Suprapubic skin (tissue), 4 donors: ENCODE measurements at regions not wholly inside any gene's neighbourhood (a gene's known extent, or its start where the extent isn't known, plus 50 kb on each side); places are given as distances from the start of the nearest gene placed in this dataset.

ENCODE experiments used
- DNase-seq, 2 donors: peaks; one replicate each; pipeline ENCODE4 v3.0.0-alpha.2; 2019; ENCODE audit warnings: low spot score in 2 of 2
- H3K27ac ChIP-seq: fragments of 200-600 bp; sonication (generic); one replicate; pipeline ENCODE4 v1.5.1; 2019
- H3K27me3 ChIP-seq: fragments of 200-600 bp; sonication (generic); one replicate; pipeline ENCODE4 v1.5.1; 2019
- H3K36me3 ChIP-seq: fragments of 200-600 bp; sonication (generic); one replicate; pipeline ENCODE4 v1.5.1; 2019
- H3K4me1 ChIP-seq: fragments of 200-600 bp; sonication (generic); one replicate; pipeline ENCODE4 v1.5.1; 2019
- H3K4me3 ChIP-seq: fragments of 200-600 bp; sonication (generic); one replicate; pipeline ENCODE4 v1.5.1; 2019; ENCODE audit warnings: mild to moderate bottlenecking
- H3K9me3 ChIP-seq: fragments of 200-600 bp; sonication (generic); one replicate; pipeline ENCODE4 v1.5.1; 2019
- EP300 ChIP-seq: sonication (generic); formaldehyde crosslinking; IDR thresholded peaks from one replicate; pipeline ENCODE4 v1.6.1; 2017; ENCODE audit warnings: antibody characterized with exemption
- POLR2A ChIP-seq, 2 donors: fragments of 450-650 bp; IDR thresholded peaks; one replicate each; pipeline ENCODE4 v1.6.1; 2017; ENCODE audit warnings: antibody characterized with exemption in 2 of 2, mild to moderate bottlenecking in 2 of 2, moderate library complexity in 2 of 2
- POLR2AphosphoS5 ChIP-seq, 3 donors: sonication (generic); formaldehyde crosslinking; IDR thresholded peaks; one replicate each; pipeline ENCODE4 v1.6.1; 2017; ENCODE audit warnings: antibody characterized with exemption in 3 of 3
- WGBS: methylation state at CpG from one replicate; pipeline ENCODE4 v1.1.5; 2018; 5-methylcytosine and 5-hydroxymethylcytosine counted together
- TF ChIP-seq, protein P1 (sequence below), 2 donors: fragments of 200-600 bp in 1 of 2; fragments of 450-650 bp in 1 of 2; sonication (generic) in 1 of 2; IDR thresholded peaks; one replicate each; pipeline ENCODE4 v1.5.1; 2016 to 2019; ENCODE audit warnings: antibody characterized with exemption in 2 of 2, mild to moderate bottlenecking in 1 of 2, moderate library complexity in 1 of 2

DNA sequence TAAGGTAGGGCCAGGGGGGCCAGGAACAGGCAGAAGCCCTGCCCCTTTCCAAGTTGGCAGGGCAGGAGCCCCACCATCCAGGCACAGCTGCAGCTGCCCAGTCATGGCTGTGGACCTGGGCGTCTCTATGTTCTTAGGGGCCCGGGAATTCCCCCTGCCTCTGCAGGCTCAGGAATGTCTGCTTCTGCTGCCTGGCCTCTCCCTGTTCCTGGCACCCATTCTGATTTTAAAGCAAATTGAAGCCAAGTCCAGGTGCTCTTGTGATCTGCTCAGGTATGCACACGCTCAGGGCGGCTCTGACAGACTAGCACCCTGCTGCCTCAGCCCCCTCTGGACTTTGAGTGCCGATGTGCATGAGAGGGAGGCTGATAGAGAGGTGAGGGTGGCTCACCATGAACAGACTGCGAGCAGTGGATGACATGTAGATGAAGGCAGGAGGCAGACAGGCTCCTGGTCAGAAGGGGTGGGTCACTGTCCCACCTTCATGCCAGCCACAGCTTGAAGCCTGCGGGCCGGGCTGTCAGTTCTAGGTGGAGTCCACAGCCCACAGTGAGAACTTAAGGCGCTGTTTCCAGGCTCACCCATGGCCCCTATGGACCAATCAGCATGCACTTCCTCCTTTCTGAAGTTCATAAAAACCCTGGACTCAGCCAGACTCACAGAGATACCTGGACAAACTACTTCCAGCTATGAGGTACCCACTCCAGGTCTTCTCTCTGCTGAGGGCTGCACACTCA, 747.8 kb upstream of the GBE1 start:
- Histone ChIP-seq H3K4me3 (no peak overlapping the region), H3K9me3 (no peaks in the 10 kb centered on the region), H3K27ac (no peak overlapping the region), H3K27me3 (no peaks in the 10 kb centered on the region), H3K4me1 (no peaks in the 10 kb centered on the region), H3K36me3 (no peaks in the 10 kb centered on the region)
- WGBS, result 66% methylated on average over 6 of the region's 9 CpGs
- peak in 1 of 2 donors; percentile 46 for DNase-seq
- TF ChIP-seq POLR2A (IDR thresholded peaks at IDR 0.05) (no peak), POLR2AphosphoS5 (IDR thresholded peaks at IDR 0.05) (no peak), EP300 (no peak)
- TF ChIP-seq, protein P1, sequence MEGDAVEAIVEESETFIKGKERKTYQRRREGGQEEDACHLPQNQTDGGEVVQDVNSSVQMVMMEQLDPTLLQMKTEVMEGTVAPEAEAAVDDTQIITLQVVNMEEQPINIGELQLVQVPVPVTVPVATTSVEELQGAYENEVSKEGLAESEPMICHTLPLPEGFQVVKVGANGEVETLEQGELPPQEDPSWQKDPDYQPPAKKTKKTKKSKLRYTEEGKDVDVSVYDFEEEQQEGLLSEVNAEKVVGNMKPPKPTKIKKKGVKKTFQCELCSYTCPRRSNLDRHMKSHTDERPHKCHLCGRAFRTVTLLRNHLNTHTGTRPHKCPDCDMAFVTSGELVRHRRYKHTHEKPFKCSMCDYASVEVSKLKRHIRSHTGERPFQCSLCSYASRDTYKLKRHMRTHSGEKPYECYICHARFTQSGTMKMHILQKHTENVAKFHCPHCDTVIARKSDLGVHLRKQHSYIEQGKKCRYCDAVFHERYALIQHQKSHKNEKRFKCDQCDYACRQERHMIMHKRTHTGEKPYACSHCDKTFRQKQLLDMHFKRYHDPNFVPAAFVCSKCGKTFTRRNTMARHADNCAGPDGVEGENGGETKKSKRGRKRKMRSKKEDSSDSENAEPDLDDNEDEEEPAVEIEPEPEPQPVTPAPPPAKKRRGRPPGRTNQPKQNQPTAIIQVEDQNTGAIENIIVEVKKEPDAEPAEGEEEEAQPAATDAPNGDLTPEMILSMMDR (IDR thresholded peaks at IDR 0.05), result no peak

DNA sequence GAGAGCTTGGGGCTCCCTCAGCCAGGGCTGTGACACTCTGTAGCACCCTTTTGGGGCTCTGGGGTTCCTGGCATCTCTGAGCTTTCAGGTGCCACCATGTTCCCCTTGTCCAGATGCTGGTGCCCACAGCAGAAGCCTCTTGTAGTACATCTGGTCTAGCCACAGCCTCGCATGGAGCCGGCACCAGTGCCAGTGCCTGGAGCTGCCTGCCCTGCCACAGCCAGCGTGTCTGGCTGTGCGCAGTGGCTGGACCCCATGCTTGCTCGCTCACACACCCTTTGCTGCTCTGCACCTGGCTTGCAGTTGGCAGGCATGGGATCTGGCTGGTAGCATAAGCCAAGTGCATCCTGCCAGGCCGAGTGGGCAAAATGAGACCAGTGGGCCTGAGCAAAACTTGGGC, 744.8 kb upstream of the GBE1 start:
- no peaks in the 10 kb centered on the region for H3K4me1 ChIP-seq
- no peaks in the 10 kb centered on the region for H3K27me3 ChIP-seq
- H3K4me3 ChIP-seq, result no peak overlapping the region
- no peak for DNase-seq
- 84% methylated on average over 6 of the region's 6 CpGs for WGBS
- no peaks in the 10 kb centered on the region for H3K9me3 ChIP-seq
- no peaks in the 10 kb centered on the region for H3K36me3 ChIP-seq
- no peak for TF ChIP-seq EP300
- no peak for TF ChIP-seq POLR2A (IDR thresholded peaks at IDR 0.05)
- no peak for TF ChIP-seq POLR2AphosphoS5 (IDR thresholded peaks at IDR 0.05)
- TF ChIP-seq, protein P1 (IDR thresholded peaks at IDR 0.05), result no peak
- no peak overlapping the region for H3K27ac ChIP-seq

DNA sequence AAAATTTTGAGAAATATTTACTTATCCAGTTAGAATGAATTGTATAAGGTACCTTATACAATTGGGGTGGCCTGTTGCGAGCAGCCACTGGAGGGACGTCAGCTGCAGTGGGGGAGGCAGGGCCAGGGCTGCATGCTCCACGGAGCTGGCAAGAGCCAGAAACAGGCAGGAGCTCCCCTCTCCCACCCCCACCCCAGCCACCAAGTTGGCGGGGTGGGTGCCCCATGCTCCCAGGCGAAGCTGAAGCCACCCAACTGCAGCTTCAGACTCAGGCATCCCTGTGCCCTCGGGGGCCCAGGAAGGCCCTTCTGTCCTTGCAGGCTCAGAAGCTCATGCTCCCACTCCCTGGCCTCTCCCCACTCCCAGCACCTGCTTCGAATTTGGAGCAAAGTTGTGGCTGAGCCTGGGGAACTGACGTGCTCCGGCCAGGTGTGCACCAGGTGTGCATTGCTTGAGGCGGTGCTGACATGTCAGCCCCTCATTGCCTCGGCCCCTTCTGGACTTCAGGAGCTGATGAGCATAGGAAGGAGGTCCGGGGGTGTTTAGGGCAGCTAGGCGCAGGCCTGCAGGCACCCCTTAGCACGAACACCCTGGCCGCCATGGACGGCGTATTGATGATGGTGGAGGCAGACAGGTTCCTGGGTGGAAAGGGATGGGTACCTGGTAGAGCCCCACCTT, 743.8 kb upstream of the GBE1 start:
- no peak for DNase-seq
- H3K4me3 ChIP-seq, result no peak overlapping the region
- H3K4me1 ChIP-seq, result no peaks in the 10 kb centered on the region
- H3K9me3 ChIP-seq, result no peaks in the 10 kb centered on the region
- H3K27ac ChIP-seq, result no peak overlapping the region
- TF ChIP-seq EP300 (no peak), POLR2A (IDR thresholded peaks at IDR 0.05) (no peak), POLR2AphosphoS5 (IDR thresholded peaks at IDR 0.05) (no peak)
- TF ChIP-seq, protein P1 (IDR thresholded peaks at IDR 0.05), result no peak
- no peaks in the 10 kb centered on the region for H3K27me3 ChIP-seq
- 85% methylated on average over 6 of the region's 17 CpGs for WGBS
- no peaks in the 10 kb centered on the region for H3K36me3 ChIP-seq

DNA sequence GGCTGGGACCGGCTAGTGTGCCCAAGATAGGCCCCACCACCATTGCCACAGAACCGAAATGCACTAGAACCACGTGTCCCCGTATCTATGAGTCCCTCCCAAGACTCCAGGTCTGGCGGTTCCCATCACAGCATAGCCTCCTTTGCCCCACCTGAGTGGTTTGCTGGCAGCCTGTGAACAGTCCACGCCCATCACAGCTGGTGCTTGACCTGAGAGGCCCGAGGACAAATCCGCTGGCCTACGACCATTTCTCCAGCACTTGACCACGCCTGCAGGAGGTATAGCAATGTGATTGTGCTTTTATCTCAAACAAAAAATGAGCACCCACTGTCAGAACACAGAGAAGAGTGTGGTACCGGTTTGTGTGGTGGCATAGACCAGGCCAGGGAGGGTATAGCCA, 736.7 kb upstream of the GBE1 start:
- Histone ChIP-seq H3K27me3 (no peaks in the 10 kb centered on the region), H3K4me1 (no peaks in the 10 kb centered on the region), H3K27ac (no peak overlapping the region), H3K36me3 (no peaks in the 10 kb centered on the region), H3K9me3 (no peaks in the 10 kb centered on the region), H3K4me3 (no peak overlapping the region)
- no peak for TF ChIP-seq EP300
- TF ChIP-seq POLR2A (IDR thresholded peaks at IDR 0.05), result no peak
- TF ChIP-seq, protein P1 (IDR thresholded peaks at IDR 0.05), result no peak
- no peak for TF ChIP-seq POLR2AphosphoS5 (IDR thresholded peaks at IDR 0.05)
- 94% methylated on average over 11 of the region's 11 CpGs for WGBS
- no peak for DNase-seq

DNA sequence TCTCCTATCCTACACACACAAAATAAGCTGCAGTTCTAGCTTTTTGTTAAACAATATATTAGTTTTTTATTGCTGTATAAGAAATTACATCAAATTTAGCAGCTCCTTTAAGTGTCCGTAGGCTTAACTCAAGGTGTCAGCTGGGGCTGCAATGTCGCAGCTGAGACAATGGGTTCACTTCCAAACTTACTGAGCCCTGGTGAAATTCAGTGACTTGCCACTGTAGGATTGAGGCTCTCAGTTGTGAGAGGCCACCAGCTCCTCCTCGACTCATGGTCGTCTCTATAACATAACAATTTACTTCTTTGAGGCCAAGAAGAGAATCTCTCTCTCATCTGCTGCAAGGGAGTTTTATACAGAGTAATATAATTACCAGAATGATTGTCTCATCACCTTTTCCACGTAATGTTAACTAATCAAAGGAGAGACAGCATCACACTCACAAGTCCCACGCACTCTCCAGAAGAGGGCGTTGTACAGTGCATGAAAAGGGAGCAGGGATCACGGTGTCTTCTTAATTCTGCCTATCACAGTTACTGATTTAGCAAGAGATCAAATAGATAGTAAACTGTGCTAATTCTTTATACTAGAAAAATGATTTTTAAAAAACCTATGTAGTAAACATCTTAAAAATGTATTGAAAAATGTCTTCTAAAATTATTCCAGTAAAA, 735.6 kb upstream of the GBE1 start:
- 64% methylated on average over 8 of the region's 8 CpGs for WGBS
- DNase-seq, result no peak
- TF ChIP-seq EP300, result no peak
- no peak for TF ChIP-seq POLR2AphosphoS5 (IDR thresholded peaks at IDR 0.05)
- TF ChIP-seq, protein P1 (IDR thresholded peaks at IDR 0.05), result no peak
- TF ChIP-seq POLR2A (IDR thresholded peaks at IDR 0.05), result no peak
- H3K4me3 ChIP-seq, result no peak overlapping the region
- no peaks in the 10 kb centered on the region for H3K9me3 ChIP-seq
- H3K36me3 ChIP-seq, result no peaks in the 10 kb centered on the region
- H3K27ac ChIP-seq, result no peak overlapping the region
- no peaks in the 10 kb centered on the region for H3K27me3 ChIP-seq
- H3K4me1 ChIP-seq, result no peaks in the 10 kb centered on the region
